PC-3 (cell line): ENCODE measurements at regions not wholly inside any gene's neighbourhood (a gene's known extent, or its start where the extent isn't known, plus 50 kb on each side); places are given as distances from the start of the nearest gene placed in this dataset.

Source experiments
- ATAC-seq: fragments of 200-7000 bp; cut with Tn5 transposase; 2 replicates; pipeline ENCODE4 v1.9.1; 2020; ENCODE audit warnings: mild to moderate bottlenecking, moderate library complexity
- BruUV-seq: library from RNA; stranded (reverse); fragments of 400-500 nt; replicated peaks from 2 replicates; lab custom pipeline; 2021; lab: Mats Ljungman, UMichigan
- CTCF ChIA-PET: fragments of 300-600 bp; sonication (Branson Sonifier 250); formaldehyde crosslinking; loops from one replicate; lab custom pipeline; 2022; ENCODE audit warnings: antibody characterized with exemption; lab: Charles Lee
- POLR2A ChIA-PET: fragments of 300-600 bp; sonication (Branson Sonifier 250); formaldehyde crosslinking; loops from one replicate; lab custom pipeline; 2022; ENCODE audit warnings: antibody characterized with exemption; ENCODE audit not compliant: unreplicated experiment; lab: Charles Lee
- DNase-seq: peaks from one replicate; pipeline ENCODE4 v3.0.0-alpha.2; 2015
- H2AFZ ChIP-seq: fragments of 300-600 bp; sonication (generic); 2 replicates; pipeline ENCODE4 v1.6.0; 2016; ENCODE audit warnings: antibody characterized with exemption, low read length
- H3F3A ChIP-seq: fragments of 300-600 bp; sonication (generic); one replicate; pipeline ENCODE4 v1.6.0; 2017; ENCODE audit warnings: antibody characterized with exemption, low read length, control low read depth, mild to moderate bottlenecking; ENCODE audit not compliant: unreplicated experiment
- H3K27ac ChIP-seq: fragments of 300-600 bp; sonication (generic); 2 replicates; pipeline ENCODE4 v1.5.1; 2016; ENCODE audit warnings: mild to moderate bottlenecking, low read length
- H3K27me3 ChIP-seq: fragments of 300-600 bp; sonication (generic); 2 replicates; pipeline ENCODE4 v1.6.1; 2016; ENCODE audit warnings: low read length, mixed read lengths
- H3K36me3 ChIP-seq: fragments of 300-600 bp; sonication (generic); 2 replicates; pipeline ENCODE4 v1.6.1; 2016; ENCODE audit warnings: low read depth, mixed run types, low read length, mixed read lengths
- H3K4me1 ChIP-seq: fragments of 300-600 bp; sonication (generic); 2 replicates; pipeline ENCODE4 v1.5.1; 2016; ENCODE audit warnings: low read length; ENCODE audit not compliant: insufficient read depth
- H3K4me2 ChIP-seq: fragments of 300-600 bp; sonication (generic); 2 replicates; pipeline ENCODE4 v1.6.0; 2016; ENCODE audit warnings: low read length
- H3K4me3 ChIP-seq: fragments of 300-600 bp; sonication (generic); 2 replicates; pipeline ENCODE4 v1.5.1; 2016; ENCODE audit warnings: mild to moderate bottlenecking, low read length, mixed read lengths
- H3K79me2 ChIP-seq: fragments of 300-600 bp; sonication (generic); 2 replicates; pipeline ENCODE4 v1.6.1; 2017; ENCODE audit warnings: low read length, mixed read lengths
- H3K9ac ChIP-seq: fragments of 300-600 bp; sonication (generic); 2 replicates; pipeline ENCODE4 v1.6.0; 2016; ENCODE audit warnings: mild to moderate bottlenecking, low read length
- H3K9me2 ChIP-seq: fragments of 300-600 bp; sonication (generic); replicated peaks from 2 replicates; pipeline ENCODE4 v1.6.1; 2016; ENCODE audit warnings: mixed run types, low read length, mixed read lengths
- H3K9me3 ChIP-seq: fragments of 300-600 bp; sonication (generic); 2 replicates; pipeline ENCODE4 v1.6.1; 2016; ENCODE audit warnings: low read length, mixed read lengths
- H4K20me1 ChIP-seq: fragments of 300-600 bp; sonication (generic); 2 replicates; pipeline ENCODE4 v1.6.1; 2016; ENCODE audit warnings: low read length, mixed read lengths
- CTCF ChIP-seq: fragments of 300-600 bp; sonication (generic); conservative IDR thresholded peaks from 2 replicates; pipeline ENCODE4 v1.5.1; 2017; ENCODE audit warnings: antibody characterized with exemption, low read depth, mild to moderate bottlenecking, low read length
- EZH2 ChIP-seq: fragments of 300-600 bp; sonication (generic); IDR thresholded peaks from one replicate; pipeline ENCODE4 v1.6.1; 2017; ENCODE audit warnings: antibody characterized with exemption, mild to moderate bottlenecking, low read length; ENCODE audit not compliant: unreplicated experiment
- EZH2phosphoT487 ChIP-seq: fragments of 300-600 bp; sonication (generic); IDR thresholded peaks from 2 replicates; pipeline ENCODE4 v1.6.1; 2018; ENCODE audit warnings: mild to moderate bottlenecking, antibody characterized with exemption, low read length, borderline replicate concordance
- intact Hi-C: fragments of 100-400 bp; cut with micrococcal nuclease; formaldehyde crosslinking; loops from 2 replicates; pipeline ENCODE4 v1.9.0; 2023

GRCh38 chr7:96838481-96838880 lies 128.8 kb upstream of the SEM1 start:
- Histone ChIP-seq H3K79me2 (no peaks in the 10 kb centered on the region), H3K27me3 (no peaks in the 10 kb centered on the region), H3F3A (no peaks in the 10 kb centered on the region), H3K4me1 (peaks cover 6% of the 10 kb centered on the region), H3K36me3 (no peaks in the 10 kb centered on the region), H3K4me2 (no peak overlapping the region), H3K9me3 (no peaks in the 10 kb centered on the region), H3K9me2 (no peaks in the 10 kb centered on the region), H2AFZ (no peak overlapping the region), H3K4me3 (no peak overlapping the region), H3K27ac (no peak overlapping the region), H4K20me1 (no peaks in the 10 kb centered on the region), H3K9ac (no peak overlapping the region)
- BruUV-seq: no TSS peak
- DNase-seq (no peak), ATAC-seq (no peak)
- POLR2A ChIA-PET: no interaction called here
- TF ChIP-seq EZH2phosphoT487 (no peak), CTCF (no peak), EZH2 (no peak)
- CTCF ChIA-PET: no interaction called here
- intact Hi-C loops: no loop called here

- intact Hi-C loops: no loop called here
- Histone ChIP-seq H3K27ac (no peak overlapping the region), H2AFZ (no peak overlapping the region), H3K4me1 (no peaks in the 10 kb centered on the region), H3K4me2 (no peak overlapping the region), H3K36me3 (no peaks in the 10 kb centered on the region), H4K20me1 (no peaks in the 10 kb centered on the region), H3K9ac (no peak overlapping the region), H3K27me3 (no peaks in the 10 kb centered on the region), H3K79me2 (no peaks in the 10 kb centered on the region), H3K9me3 (no peaks in the 10 kb centered on the region), H3F3A (no peaks in the 10 kb centered on the region), H3K9me2 (no peaks in the 10 kb centered on the region), H3K4me3 (no peak overlapping the region)
- ATAC-seq (no peak), DNase-seq (no peak)
- ChIA-PET POLR2A (no interaction called here), CTCF (no interaction called here)
- BruUV-seq: no TSS peak
- TF ChIP-seq CTCF (no peak), EZH2phosphoT487 (no peak), EZH2 (no peak)
Measured at GRCh38 chr7:96855139-96855538, 145.5 kb upstream of the SEM1 start.

GRCh38 chr7:96855691-96856090 lies 146.0 kb upstream of the SEM1 start:
- Histone ChIP-seq H3K27ac (no peak overlapping the region), H3K4me1 (no peaks in the 10 kb centered on the region), H3K4me2 (no peak overlapping the region), H3K36me3 (no peaks in the 10 kb centered on the region), H3K79me2 (no peaks in the 10 kb centered on the region), H3K9me2 (no peaks in the 10 kb centered on the region), H3K9ac (no peak overlapping the region), H3K9me3 (no peaks in the 10 kb centered on the region), H3K27me3 (no peaks in the 10 kb centered on the region), H3F3A (no peaks in the 10 kb centered on the region), H2AFZ (no peak overlapping the region), H3K4me3 (no peak overlapping the region), H4K20me1 (no peaks in the 10 kb centered on the region)
- ATAC-seq: no peak
- no TSS peak for BruUV-seq
- intact Hi-C loops: no loop called here
- no peak for TF ChIP-seq EZH2phosphoT487
- TF ChIP-seq CTCF: no peak
- no peak for TF ChIP-seq EZH2
- ChIA-PET CTCF (no interaction called here), POLR2A (no interaction called here)
- DNase-seq: no peak
